Retinal pigment epithelial cell (primary cell): ENCODE measurements at regions not wholly inside any gene's neighbourhood (a gene's known extent, or its start where the extent isn't known, plus 50 kb on each side); places are given as distances from the start of the nearest gene placed in this dataset.
"Not testable (repeated sequence)": the region's sequence is repeated elsewhere in the genome, so short reads cannot be mapped to it uniquely, and the experiment has no call there.

Experiments
- DNase-seq: peaks from one replicate; pipeline ENCODE4 v3.0.0-alpha.2; 2010; ENCODE audit warnings: low read depth
- H3K4me3 ChIP-seq: 2 replicates; pipeline ENCODE4 v1.5.1; 2011; ENCODE audit warnings: mild to moderate bottlenecking, low read length, control low read depth, moderate library complexity
- CTCF ChIP-seq: conservative IDR thresholded peaks from 2 replicates; pipeline ENCODE4 v1.5.1; 2011; ENCODE audit warnings: low read depth, low read length, control low read depth, inconsistent platforms

DNA sequence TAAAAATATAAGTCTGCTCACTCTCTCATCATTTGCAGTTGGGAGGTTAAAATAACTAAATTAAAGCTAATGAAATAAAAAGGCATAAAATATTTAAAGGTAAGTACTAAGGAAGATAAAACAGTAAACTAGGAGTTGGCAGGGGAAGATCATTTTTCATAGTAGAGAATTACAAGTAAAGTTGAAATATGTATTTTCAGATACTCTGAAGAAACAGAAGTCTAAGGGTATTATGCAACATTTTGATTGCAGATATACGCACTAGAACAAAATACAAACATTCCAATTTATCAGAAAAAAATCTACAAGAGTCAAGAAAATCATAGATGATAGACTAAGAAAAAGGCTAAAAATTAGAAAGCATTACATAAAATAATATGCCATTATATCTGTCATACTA, 167.6 kb upstream of the CTAGE1 start:
- DNase-seq = no peak
- no peak overlapping the region for H3K4me3 ChIP-seq
- no peak for TF ChIP-seq CTCF

DNA sequence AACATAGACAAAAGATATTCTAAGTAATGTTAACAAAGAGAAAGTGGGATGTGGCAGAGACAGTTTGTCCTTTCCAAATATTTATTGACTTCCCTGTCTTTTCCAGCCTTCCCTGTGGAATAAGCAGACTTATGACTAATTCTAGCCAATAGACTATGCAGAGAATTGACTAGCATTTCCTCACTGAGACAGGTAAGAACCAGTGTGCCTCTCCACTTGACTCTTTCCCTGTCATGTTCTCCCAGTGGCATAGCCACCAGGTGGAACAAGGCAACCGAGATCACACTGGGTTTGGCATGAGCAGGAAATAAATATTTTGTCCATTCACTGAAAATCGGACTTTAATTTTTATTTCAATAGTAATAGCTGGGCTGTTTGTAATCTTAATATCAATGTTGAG, 168.1 kb upstream of the CTAGE1 start:
- H3K4me3 ChIP-seq = no peak overlapping the region
- no peak for TF ChIP-seq CTCF
- no peak for DNase-seq

GRCh38 chr18:22591222-22591621, 173.5 kb upstream of the CTAGE1 start:
- TF ChIP-seq CTCF = no peak
- DNase-seq = no peak
- H3K4me3 ChIP-seq = no peak overlapping the region

- no peak for TF ChIP-seq CTCF
- DNase-seq = no peak
- no peak overlapping the region for H3K4me3 ChIP-seq
Observed at GRCh38 chr18:22594155-22594690, 176.5 kb upstream of the CTAGE1 start.

DNA sequence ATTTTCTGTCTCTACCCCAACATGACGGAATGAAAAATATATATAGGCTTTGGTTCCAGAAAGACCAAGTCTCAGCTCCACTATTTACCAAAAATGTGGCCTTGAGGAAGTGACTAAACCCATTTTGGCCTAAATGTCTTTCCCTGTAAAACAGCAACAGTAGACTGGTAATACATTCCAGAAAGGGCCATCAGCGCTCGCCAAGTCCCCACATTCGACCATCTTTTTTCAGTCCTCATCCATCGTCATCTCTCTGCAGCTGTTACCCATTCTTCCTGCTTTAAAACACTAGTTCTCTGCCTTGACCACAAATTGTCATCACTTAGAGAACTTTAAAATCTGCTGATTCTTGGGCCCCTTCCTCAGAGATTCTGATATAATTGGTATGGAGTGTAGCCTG, 183.8 kb upstream of the CTAGE1 start:
- TF ChIP-seq CTCF = no peak
- no peak for DNase-seq

DNA sequence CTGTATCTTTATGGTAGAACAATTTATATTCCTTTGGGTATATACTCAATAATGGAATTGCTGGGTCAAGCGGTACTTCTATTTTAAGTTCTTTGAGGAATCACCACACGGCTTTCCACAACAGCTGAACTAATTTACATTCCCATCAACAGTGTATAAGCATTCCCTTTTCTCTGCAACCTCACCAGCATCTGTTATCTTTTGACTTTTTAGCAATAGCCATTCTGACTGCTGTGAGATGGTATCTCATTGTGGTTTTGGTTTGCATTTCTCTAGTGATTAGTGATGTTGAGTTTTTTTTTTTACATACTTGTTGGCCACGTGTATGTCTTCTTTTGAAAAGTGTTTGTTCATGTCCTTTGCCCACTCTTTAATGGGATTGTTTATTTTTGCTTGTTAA, 184.7 kb upstream of the CTAGE1 start:
- not testable (repeated sequence) for H3K4me3 ChIP-seq, DNase-seq

More for the DNA sequence above, 183.8 kb upstream of the CTAGE1 start:
- H3K4me3 ChIP-seq = no peak overlapping the region

GRCh38 chr18:22603902-22604301, 186.2 kb upstream of the CTAGE1 start:
- TF ChIP-seq CTCF = no peak
- H3K4me3 ChIP-seq = no peak overlapping the region
- DNase-seq = no peak
